Heart left ventricle (tissue), 16 donors: ENCODE measurements at regions not wholly inside any gene's neighbourhood (a gene's known extent, or its start where the extent isn't known, plus 50 kb on each side); places are given as distances from the start of the nearest gene placed in this dataset.

ENCODE experiments used
- ATAC-seq, 4 donors: fragments of 200-7000 bp; cut with Tn5 transposase; one replicate each; pipeline ENCODE4 v1.9.1; 2020 to 2022; ENCODE audit warnings: moderate library complexity in 4 of 4, mild to moderate bottlenecking in 3 of 4, moderate number of reproducible peaks in 1 of 4
- DNase-seq, 5 donors: peaks; one replicate each; pipeline ENCODE4 v3.0.0-alpha.2; 2020
- H3K27ac ChIP-seq, 12 donors: fragments of 200-600 bp; sonication (generic) in 4 of 12; one replicate each; pipeline versions ENCODE4 v1.5.0 to v1.8.0; 2016 to 2022; ENCODE audit warnings: mild to moderate bottlenecking in 2 of 12
- H3K27me3 ChIP-seq, 9 donors: fragments of 200-600 bp; sonication (generic) in 2 of 9; one replicate each; pipeline versions ENCODE4 v1.5.1 to v1.8.0; 2016 to 2022; ENCODE audit warnings: mild to moderate bottlenecking in 3 of 9
- H3K36me3 ChIP-seq, 9 donors: fragments of 200-600 bp; sonication (generic) in 2 of 9; one replicate each; pipeline versions ENCODE4 v1.5.0 to v1.8.0; 2018 to 2022; ENCODE audit warnings: mild to moderate bottlenecking in 2 of 9
- H3K4me1 ChIP-seq, 12 donors: fragments of 200-600 bp; sonication (generic) in 4 of 12; one replicate each; pipeline versions ENCODE4 v1.5.0 to v1.8.0; 2016 to 2022; ENCODE audit warnings: mild to moderate bottlenecking in 3 of 12
- H3K4me3 ChIP-seq, 12 donors: fragments of 200-600 bp; sonication (generic) in 4 of 12; one replicate each; pipeline versions ENCODE4 v1.5.0 to v1.8.0; 2017 to 2022; ENCODE audit warnings: mild to moderate bottlenecking in 9 of 12, moderate library complexity in 4 of 12
- H3K9me3 ChIP-seq, 12 donors: fragments of 200-600 bp; sonication (generic) in 4 of 12; one replicate each; pipeline versions ENCODE4 v1.5.0 to v1.8.0; 2016 to 2022; ENCODE audit warnings: mild to moderate bottlenecking in 1 of 12
- POLR2A ChIP-seq, 2 donors: fragments of 450-650 bp; IDR thresholded peaks; one replicate each; pipeline ENCODE4 v1.6.1; 2017; ENCODE audit warnings: antibody characterized with exemption in 2 of 2, mild to moderate bottlenecking in 2 of 2, moderate library complexity in 2 of 2
- WGBS, 4 donors: extraction: QIAGEN DNeasy Blood & Tissue Kit in 2 of 4; methylation state at CpG; one replicate each; pipeline versions ENCODE4 v1.1.5 to v1.1.7; 2013 to 2018; 5-methylcytosine and 5-hydroxymethylcytosine counted together
- intact Hi-C, 10 donors: fragments of 100-400 bp; cut with DNase I; formaldehyde crosslinking; loops; one replicate each; pipeline versions ENCODE4 v1.11.1 to v1.14.2; 2022
- TF ChIP-seq, protein P1 (sequence below), 12 donors: fragments of 200-600 bp; sonication (generic) in 4 of 12; IDR thresholded peaks; one replicate each; pipeline versions ENCODE4 v1.5.0 to v1.8.0; 2018 to 2022; ENCODE audit warnings: antibody characterized with exemption in 12 of 12, mild to moderate bottlenecking in 5 of 12
- donor health status: ischemic (EF 13 %, LVEDD 7.1; RV severe dilation, severe dysfunction).
- donor health status: healthy with polysubstance abuse.
- donor health status: DM: no; HTN: yes; CAD: no.
- donor health status: DM: no; HTN: no; CAD: no.
- donor health status: ischemic (EF 25% LVEDD 6.9; RV normal size, moderate dysfunction).
- donor health status: ischemic (EF 25% LVEDD 5.7; RV mildly dilated, moderate dysfunction).
- donor health status: healthy.
- donor health status: DM: yes; HTN: yes; CAD: no.
- donor health status: ischemic (EF 35%, LVEDD 5.7; RV mildly dilated, moderate dysfunction).
- donor health status: nonischemic (EF 11% LVEDD 7.7; RV severe dilation, severe dysfunction).
- donor health status: DM: yes; HTN: yes; CAD: no.
- donor health status: PGD.
- donor health status: ischemic (EF 29% LVEDD 5.4; RV normal size, mild dysfunction).
- donor health status: nonischemic (EF 23%, LVEDD 6.1; RV moderate dilation, normal function).

- no peak overlapping the region for H3K27ac ChIP-seq
- H3K36me3 ChIP-seq = no peaks in the 10 kb centered on the region
- H3K9me3 ChIP-seq = peaks cover 0 to 3% (median 0%) of the 10 kb centered on the region in 12 donors
- H3K27me3 ChIP-seq = no peaks in the 10 kb centered on the region
- WGBS, 4 donors = 81 to 87% (median 84%) methylated on average over 3 of the region's 3 CpGs
- no peak overlapping the region for H3K4me3 ChIP-seq
- intact Hi-C loops = no loop called here
- no peaks in the 10 kb centered on the region for H3K4me1 ChIP-seq
- no peak for TF ChIP-seq POLR2A (IDR thresholded peaks at IDR 0.05)
- TF ChIP-seq, protein P1, sequence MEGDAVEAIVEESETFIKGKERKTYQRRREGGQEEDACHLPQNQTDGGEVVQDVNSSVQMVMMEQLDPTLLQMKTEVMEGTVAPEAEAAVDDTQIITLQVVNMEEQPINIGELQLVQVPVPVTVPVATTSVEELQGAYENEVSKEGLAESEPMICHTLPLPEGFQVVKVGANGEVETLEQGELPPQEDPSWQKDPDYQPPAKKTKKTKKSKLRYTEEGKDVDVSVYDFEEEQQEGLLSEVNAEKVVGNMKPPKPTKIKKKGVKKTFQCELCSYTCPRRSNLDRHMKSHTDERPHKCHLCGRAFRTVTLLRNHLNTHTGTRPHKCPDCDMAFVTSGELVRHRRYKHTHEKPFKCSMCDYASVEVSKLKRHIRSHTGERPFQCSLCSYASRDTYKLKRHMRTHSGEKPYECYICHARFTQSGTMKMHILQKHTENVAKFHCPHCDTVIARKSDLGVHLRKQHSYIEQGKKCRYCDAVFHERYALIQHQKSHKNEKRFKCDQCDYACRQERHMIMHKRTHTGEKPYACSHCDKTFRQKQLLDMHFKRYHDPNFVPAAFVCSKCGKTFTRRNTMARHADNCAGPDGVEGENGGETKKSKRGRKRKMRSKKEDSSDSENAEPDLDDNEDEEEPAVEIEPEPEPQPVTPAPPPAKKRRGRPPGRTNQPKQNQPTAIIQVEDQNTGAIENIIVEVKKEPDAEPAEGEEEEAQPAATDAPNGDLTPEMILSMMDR (IDR thresholded peaks at IDR 0.05) = no peak
- DNase-seq (no peak), ATAC-seq (no peak)
These were observed 549.9 kb downstream of the IRX1 start for GRCh38 chr5:4145511-4145910.

DNA sequence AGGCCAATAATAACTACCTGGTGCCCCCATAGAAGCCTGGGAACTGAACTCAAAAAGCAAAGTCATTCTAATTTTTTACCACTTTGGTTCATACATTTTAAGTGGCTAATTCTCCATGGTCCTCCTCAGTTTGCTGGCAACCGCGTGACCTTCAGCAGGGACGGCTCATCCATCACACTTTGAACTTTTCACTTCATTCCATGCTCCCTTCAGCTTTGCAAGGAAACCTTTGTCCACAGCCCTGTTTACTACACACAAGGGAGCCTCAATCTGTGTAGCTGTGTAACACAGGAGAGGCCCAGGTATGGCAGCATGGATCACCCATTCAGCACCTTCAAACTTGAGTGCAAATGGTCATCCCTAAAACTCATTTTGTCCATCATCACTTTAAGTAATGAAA is 552.4 kb downstream of the IRX1 start:
- no peaks in the 10 kb centered on the region for H3K36me3 ChIP-seq
- no peaks in the 10 kb centered on the region for H3K27me3 ChIP-seq
- DNase-seq = no peak
- H3K4me1 ChIP-seq = no peaks in the 10 kb centered on the region
- WGBS, 4 donors = 89 to 97% (median 93%) methylated on average over 3 of the region's 3 CpGs
- no peaks in the 10 kb centered on the region for H3K9me3 ChIP-seq
- H3K27ac ChIP-seq = no peak overlapping the region
- H3K4me3 ChIP-seq = no peak overlapping the region
- ATAC-seq = no peak
- TF ChIP-seq, protein P1 (IDR thresholded peaks at IDR 0.05) = no peak
- intact Hi-C loops = no loop called here

DNA sequence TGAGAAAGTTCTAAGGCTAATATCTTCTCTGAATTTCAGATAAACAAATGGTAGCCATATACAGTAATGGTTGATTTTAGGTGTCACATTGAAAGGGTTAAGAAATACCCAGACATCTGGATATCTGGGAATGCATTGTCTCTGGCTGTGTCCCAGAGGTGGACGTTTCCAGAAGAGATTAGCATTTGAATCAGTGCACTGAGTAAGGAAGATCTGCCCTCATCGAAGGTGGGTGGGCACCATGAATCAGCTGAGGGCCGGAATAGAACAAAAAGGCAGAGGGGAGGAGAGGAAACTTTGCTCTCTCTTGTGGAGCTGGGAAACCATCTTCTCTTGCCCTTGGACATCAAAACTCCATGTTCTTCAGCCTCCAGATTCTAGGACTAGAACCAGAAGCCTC is 554.4 kb downstream of the IRX1 start:
- intact Hi-C loops = no loop called here
- 44 to 51% (median 46%) methylated on average over 3 of the region's 3 CpGs for WGBS, 4 donors

GRCh38 chr5:4156153-4156552 is 560.5 kb downstream of the IRX1 start:
- H3K4me1 ChIP-seq = no peaks in the 10 kb centered on the region
- no peaks in the 10 kb centered on the region for H3K36me3 ChIP-seq
- H3K27ac ChIP-seq = no peak overlapping the region
- no peaks in the 10 kb centered on the region for H3K27me3 ChIP-seq
- WGBS, 4 donors = 66 to 83% (median 75%) methylated on average over 1 of the region's 1 CpG
- TF ChIP-seq, protein P1 (IDR thresholded peaks at IDR 0.05) = no peak
- TF ChIP-seq POLR2A (IDR thresholded peaks at IDR 0.05) = no peak
- DNase-seq (no peak), ATAC-seq (no peak)
- intact Hi-C loops = no loop called here
- H3K4me3 ChIP-seq = no peak overlapping the region
- H3K9me3 ChIP-seq = peaks cover 0 to 10% (median 0%) of the 10 kb centered on the region in 12 donors

More for the DNA sequence above, 554.4 kb downstream of the IRX1 start:
- Histone ChIP-seq H3K27ac (no peak overlapping the region), H3K4me1 (no peaks in the 10 kb centered on the region), H3K36me3 (no peaks in the 10 kb centered on the region), H3K27me3 (no peaks in the 10 kb centered on the region), H3K9me3 (no peaks in the 10 kb centered on the region), H3K4me3 (no peak overlapping the region)
- DNase-seq = no peak
- no peak for ATAC-seq
- no peak for TF ChIP-seq POLR2A (IDR thresholded peaks at IDR 0.05)
- TF ChIP-seq, protein P1 (IDR thresholded peaks at IDR 0.05) = no peak
